Naive B cell (primary cell): ENCODE measurements at regions not wholly inside any gene's neighbourhood (a gene's known extent, or its start where the extent isn't known, plus 50 kb on each side); places are given as distances from the start of the nearest gene placed in this dataset.
"Not testable (repeated sequence)": the region's sequence is repeated elsewhere in the genome, so short reads cannot be mapped to it uniquely, and the experiment has no call there.

Experiments used
- ATAC-seq, 2 donors: fragments of 150-1000 bp; cut with Tn5 transposase; 2 replicates each; pipeline ENCODE4 v1.10.0; 2021; ENCODE audit warnings: low read depth in 2 of 2, mild to moderate bottlenecking in 2 of 2, moderate library complexity in 2 of 2
- DNase-seq: peaks from one replicate; pipeline ENCODE4 v3.0.0; 2022
- H3K27ac Mint-ChIP-seq, 6 donors: one replicate each; pipeline ENCODE4 v1.8.0; 2020 to 2022; ENCODE audit warnings: mild to moderate bottlenecking in 6 of 6, mixed read lengths in 6 of 6, moderate library complexity in 5 of 6, inconsistent platforms in 2 of 6
- H3K27me3 Mint-ChIP-seq, 3 donors: one replicate each; pipeline ENCODE4 v1.8.0; 2021 to 2022; ENCODE audit warnings: mixed read lengths in 3 of 3, mild to moderate bottlenecking in 1 of 3
- H3K36me3 Mint-ChIP-seq, 2 donors: one replicate each; pipeline ENCODE4 v1.8.0; 2020 to 2022; ENCODE audit warnings: mixed read lengths in 2 of 2, inconsistent platforms in 1 of 2, mild to moderate bottlenecking in 1 of 2
- H3K4me1 Mint-ChIP-seq, 3 donors: one replicate each; pipeline ENCODE4 v1.8.0; 2020 to 2022; ENCODE audit warnings: mixed read lengths in 3 of 3, inconsistent platforms in 1 of 3, mild to moderate bottlenecking in 1 of 3, moderate library complexity in 1 of 3
- H3K4me3 Mint-ChIP-seq, 8 donors: one replicate each; pipeline ENCODE4 v1.8.0; 2020 to 2022; ENCODE audit warnings: mild to moderate bottlenecking in 8 of 8, mixed read lengths in 8 of 8, moderate library complexity in 8 of 8, inconsistent platforms in 2 of 8
- H3K9me3 Mint-ChIP-seq, 7 donors: one replicate each; pipeline ENCODE4 v1.8.0; 2020 to 2022; ENCODE audit warnings: mixed read lengths in 7 of 7, mild to moderate bottlenecking in 5 of 7, inconsistent platforms in 2 of 7, moderate library complexity in 1 of 7

DNA sequence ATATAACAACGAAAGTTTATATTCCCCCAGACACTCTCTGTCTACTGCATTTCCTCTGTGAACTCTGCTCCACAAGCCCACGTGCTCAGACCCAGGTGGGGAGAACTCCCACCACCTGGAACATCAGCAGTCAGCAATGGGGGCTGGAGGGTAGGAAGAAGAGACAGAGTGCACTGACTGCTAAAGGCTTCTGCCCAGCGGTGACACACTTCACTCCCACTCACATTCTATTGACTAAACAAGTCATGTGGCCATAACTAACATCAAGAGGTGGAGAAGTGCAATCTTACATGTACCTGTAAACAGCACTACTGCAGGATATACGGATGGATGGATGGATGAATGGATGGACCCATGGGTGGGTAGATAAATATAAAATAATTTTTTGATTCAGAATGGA lies 122.2 kb downstream of the MPP7 start:
- Mint-ChIP-seq H3K27ac (no peak overlapping the region), H3K9me3 (no peaks in the 10 kb centered on the region), H3K36me3 (no peaks in the 10 kb centered on the region), H3K27me3 (no peaks in the 10 kb centered on the region), H3K4me3 (no peak overlapping the region), H3K4me1 (peaks cover 7 to 21% (median 17%) of the 10 kb centered on the region in 3 donors)
- DNase-seq (no peak), ATAC-seq (no peak)

DNA sequence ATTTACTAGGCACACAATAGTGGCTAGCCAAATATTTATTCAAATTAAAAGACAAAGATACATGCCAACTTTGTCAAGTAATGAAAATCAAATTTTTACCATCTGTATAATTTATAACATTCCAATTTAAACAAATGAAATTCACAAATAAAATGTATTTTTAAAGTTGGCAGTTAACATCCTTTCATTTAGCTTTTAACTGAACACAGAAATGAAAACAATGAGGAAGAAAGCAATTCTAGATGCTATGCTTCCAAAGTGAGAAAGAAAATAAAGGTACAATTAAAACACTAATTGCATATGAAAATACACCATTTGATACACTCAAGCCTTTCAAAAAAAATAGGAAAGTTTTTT lies 123.1 kb downstream of the MPP7 start:
- H3K4me1 Mint-ChIP-seq, result peaks cover 7 to 21% (median 17%) of the 10 kb centered on the region in 3 donors
- H3K27me3 Mint-ChIP-seq, result no peaks in the 10 kb centered on the region
- ATAC-seq, result no peak
- no peak overlapping the region for H3K4me3 Mint-ChIP-seq
- no peaks in the 10 kb centered on the region for H3K36me3 Mint-ChIP-seq
- H3K9me3 Mint-ChIP-seq, result no peaks in the 10 kb centered on the region
- DNase-seq, result no peak
- no peak overlapping the region for H3K27ac Mint-ChIP-seq

- Mint-ChIP-seq H3K4me1 (peaks cover 7 to 21% (median 17%) of the 10 kb centered on the region in 3 donors), H3K27ac (peak overlapping the region in 2 of 6 donors; percentile 8 to 12), H3K9me3 (no peaks in the 10 kb centered on the region), H3K27me3 (no peaks in the 10 kb centered on the region), H3K36me3 (no peaks in the 10 kb centered on the region), H3K4me3 (peak overlapping the region in 3 of 8 donors; percentile 11 to 76 (median 74))
- DNase-seq, result peak; percentile 24
- ATAC-seq, result peak in 1 of 2 donors; percentile 43
These were observed 123.7 kb downstream of the MPP7 start for GRCh38 chr10:28179006-28179742.

DNA sequence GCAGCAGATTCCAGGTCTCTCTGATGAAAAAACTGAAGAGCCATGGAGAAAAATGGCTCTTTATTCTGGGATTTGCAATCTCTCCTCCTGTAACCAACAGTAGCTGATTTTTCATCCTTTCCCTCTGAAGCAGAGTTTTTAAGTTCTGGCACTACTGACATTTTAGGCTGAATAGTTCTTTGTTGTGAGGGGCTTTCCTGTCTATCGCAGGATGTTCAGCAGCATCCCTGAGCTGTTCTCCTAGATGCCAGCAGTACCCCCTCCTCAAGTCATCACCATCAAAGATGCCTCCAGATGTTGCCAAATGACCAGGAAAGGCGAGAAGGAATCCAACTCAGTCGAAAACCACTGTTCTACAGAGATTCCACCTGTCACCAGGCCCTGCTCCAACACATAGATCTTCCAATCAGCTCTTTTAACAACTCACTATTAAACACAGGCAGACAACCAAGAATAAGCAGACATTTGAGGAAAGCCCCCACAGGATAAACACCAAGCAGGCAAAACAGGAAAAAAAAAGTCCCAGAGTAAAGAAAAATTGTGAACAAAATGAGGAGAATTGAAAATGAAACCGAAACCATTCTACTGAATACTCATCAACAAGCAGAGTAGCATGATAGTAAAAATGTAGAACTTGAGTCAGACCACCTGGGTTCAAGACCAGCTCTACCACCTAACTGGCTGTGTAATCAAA lies 124.8 kb downstream of the MPP7 start:
- no peak for DNase-seq
- Mint-ChIP-seq H3K4me1 (peaks cover 7 to 21% (median 17%) of the 10 kb centered on the region in 3 donors), H3K36me3 (no peaks in the 10 kb centered on the region), H3K4me3 (peak overlapping the region; percentile 1 to 76 (median 52)), H3K27ac (peak overlapping the region; percentile 2 to 87 (median 49)), H3K9me3 (no peaks in the 10 kb centered on the region), H3K27me3 (no peaks in the 10 kb centered on the region)
- peak in 1 of 2 donors; percentile 41 for ATAC-seq

DNA sequence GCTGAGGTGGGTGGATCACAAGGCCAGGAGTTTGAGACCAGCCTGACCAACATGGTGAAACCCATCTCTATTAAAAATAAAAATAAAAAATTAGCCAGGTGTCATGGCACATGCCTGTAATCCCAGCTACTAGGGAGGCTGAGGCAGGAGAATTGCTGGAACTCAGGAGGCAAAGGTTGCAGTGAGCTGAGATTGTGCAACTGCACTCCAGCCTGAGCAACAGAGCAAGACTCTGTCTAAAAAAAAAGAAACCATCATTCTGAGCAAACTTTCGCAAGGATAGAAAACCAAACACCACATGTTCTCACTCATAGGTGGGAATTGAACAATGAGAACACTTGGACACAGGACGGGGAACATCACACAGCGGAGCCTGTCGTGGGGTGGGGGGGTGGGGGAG lies 126.4 kb downstream of the MPP7 start:
- not testable (repeated sequence) for DNase-seq, H3K36me3 Mint-ChIP-seq, H3K27me3 Mint-ChIP-seq, ATAC-seq, H3K9me3 Mint-ChIP-seq
- Mint-ChIP-seq H3K4me1 (peaks cover 7 to 21% (median 17%) of the 10 kb centered on the region in 3 donors), H3K4me3 (peak overlapping the region in 1 of 8 donors; percentile 37), H3K27ac (peak overlapping the region in 1 of 6 donors; percentile 85)

- Mint-ChIP-seq H3K36me3 (no peaks in the 10 kb centered on the region), H3K27me3 (no peaks in the 10 kb centered on the region), H3K4me1 (peaks cover 0 to 6% (median 0%) of the 10 kb centered on the region in 3 donors), H3K4me3 (no peak overlapping the region), H3K9me3 (no peaks in the 10 kb centered on the region), H3K27ac (no peak overlapping the region)
- ATAC-seq (no peak), DNase-seq (no peak)
These were observed 130.6 kb downstream of the MPP7 start for GRCh38 chr10:28172223-28172610.

DNA sequence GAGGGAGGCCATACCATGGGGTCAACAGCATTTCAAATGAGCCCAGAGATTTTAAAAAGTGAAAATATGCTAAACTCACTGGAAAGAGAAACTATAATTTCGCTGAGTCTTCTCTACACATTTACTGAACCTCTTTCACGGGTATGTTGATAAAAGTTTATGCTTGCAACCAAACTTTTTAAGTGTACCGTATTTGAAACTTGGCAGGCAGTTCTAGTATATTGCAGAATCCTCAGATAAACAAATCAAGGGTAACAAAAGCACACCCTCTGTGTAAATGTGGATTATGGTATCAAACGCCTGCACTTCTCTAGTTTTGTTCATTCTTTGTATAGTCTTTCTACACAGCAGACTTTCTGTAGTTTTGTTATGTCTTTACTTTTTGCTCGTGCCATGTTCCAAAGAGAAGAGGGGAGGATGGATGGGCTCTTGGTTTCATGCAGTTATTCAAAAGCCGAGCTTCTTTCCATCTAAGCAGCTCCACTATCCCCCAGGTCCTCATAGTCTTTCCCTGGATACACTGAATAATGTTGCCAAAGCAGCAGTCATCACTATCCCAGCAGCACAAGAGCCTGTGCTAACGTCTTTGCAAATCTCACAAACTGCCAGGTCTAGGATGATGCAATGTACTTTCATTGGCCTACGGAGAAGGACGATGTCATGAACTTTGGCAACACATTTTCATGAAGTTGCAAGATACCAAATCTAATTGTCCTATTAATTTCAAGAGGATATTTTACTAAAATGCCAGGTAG lies 131.2 kb downstream of the MPP7 start:
- Mint-ChIP-seq H3K27me3 (no peaks in the 10 kb centered on the region), H3K27ac (no peak overlapping the region), H3K4me1 (peaks cover 0 to 6% (median 0%) of the 10 kb centered on the region in 3 donors), H3K9me3 (no peaks in the 10 kb centered on the region), H3K36me3 (no peaks in the 10 kb centered on the region), H3K4me3 (no peak overlapping the region)
- ATAC-seq (no peak), DNase-seq (no peak)

DNA sequence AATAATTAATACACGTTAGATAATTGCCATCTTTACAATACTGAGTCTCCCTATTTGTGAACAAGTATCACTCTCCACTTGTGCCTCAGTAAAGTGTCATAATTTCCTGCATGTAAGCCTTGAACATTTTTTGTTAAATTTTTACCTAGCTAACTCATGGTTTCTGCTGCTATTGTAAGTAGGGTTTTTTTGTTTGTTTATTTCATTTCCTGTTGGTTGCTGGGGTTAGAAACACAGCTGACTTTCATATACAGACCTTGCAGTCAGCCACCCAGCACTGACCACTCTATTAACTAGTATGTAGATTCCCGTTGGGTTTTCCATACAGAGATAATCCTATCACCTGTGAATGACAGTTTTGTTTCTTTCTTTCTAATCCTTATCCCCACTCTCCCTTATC lies 133.3 kb downstream of the MPP7 start:
- no peak for DNase-seq
- Mint-ChIP-seq H3K9me3 (no peaks in the 10 kb centered on the region), H3K4me1 (no peaks in the 10 kb centered on the region), H3K4me3 (no peak overlapping the region), H3K27ac (no peak overlapping the region), H3K36me3 (no peaks in the 10 kb centered on the region), H3K27me3 (no peaks in the 10 kb centered on the region)
- ATAC-seq, result no peak

GRCh38 chr10:28160866-28161405 lies 141.9 kb downstream of the MPP7 start:
- Mint-ChIP-seq H3K4me3 (no peak overlapping the region), H3K9me3 (peaks cover 0 to 8% (median 0%) of the 10 kb centered on the region in 7 donors), H3K27ac (no peak overlapping the region), H3K27me3 (no peaks in the 10 kb centered on the region), H3K36me3 (peaks cover 17 to 19% of the 10 kb centered on the region in 2 donors), H3K4me1 (no peaks in the 10 kb centered on the region)
- no peak for ATAC-seq
- DNase-seq, result no peak

GRCh38 chr10:28157379-28157778 lies 145.5 kb downstream of the MPP7 start:
- Mint-ChIP-seq H3K27ac (peak overlapping the region in 1 of 6 donors; percentile 25), H3K9me3 (peaks cover 0 to 5% (median 0%) of the 10 kb centered on the region in 7 donors), H3K4me1 (no peaks in the 10 kb centered on the region), H3K4me3 (no peak overlapping the region), H3K36me3 (peaks cover 8 to 13% of the 10 kb centered on the region in 2 donors), H3K27me3 (no peaks in the 10 kb centered on the region)
- no peak for ATAC-seq
- DNase-seq, result no peak

DNA sequence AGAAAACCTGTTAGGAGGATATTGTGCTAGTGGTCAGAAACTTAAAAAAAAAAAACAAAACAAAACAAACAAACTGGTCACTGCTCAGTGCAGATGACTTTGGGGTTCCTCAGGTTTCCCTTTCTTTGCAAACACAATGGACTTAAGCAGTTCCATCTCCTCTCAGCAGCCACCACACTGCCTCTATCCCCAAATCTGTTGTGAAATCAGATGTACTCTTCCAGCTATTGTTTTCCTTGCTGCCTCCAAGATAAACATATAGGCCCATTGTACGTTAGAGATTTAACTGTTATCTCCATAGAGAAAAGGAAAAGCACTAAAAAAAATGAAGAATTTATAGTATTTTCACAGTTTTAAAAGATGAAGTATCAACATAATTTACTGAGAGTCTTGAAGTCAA lies 147.1 kb downstream of the MPP7 start:
- H3K9me3 Mint-ChIP-seq, result peaks cover 0 to 5% (median 0%) of the 10 kb centered on the region in 7 donors
- no peaks in the 10 kb centered on the region for H3K4me1 Mint-ChIP-seq
- H3K4me3 Mint-ChIP-seq, result no peak overlapping the region
- H3K36me3 Mint-ChIP-seq, result peaks cover 8 to 13% of the 10 kb centered on the region in 2 donors
- ATAC-seq (no peak), DNase-seq (no peak)
- H3K27me3 Mint-ChIP-seq, result no peaks in the 10 kb centered on the region
- H3K27ac Mint-ChIP-seq, result no peak overlapping the region

DNA sequence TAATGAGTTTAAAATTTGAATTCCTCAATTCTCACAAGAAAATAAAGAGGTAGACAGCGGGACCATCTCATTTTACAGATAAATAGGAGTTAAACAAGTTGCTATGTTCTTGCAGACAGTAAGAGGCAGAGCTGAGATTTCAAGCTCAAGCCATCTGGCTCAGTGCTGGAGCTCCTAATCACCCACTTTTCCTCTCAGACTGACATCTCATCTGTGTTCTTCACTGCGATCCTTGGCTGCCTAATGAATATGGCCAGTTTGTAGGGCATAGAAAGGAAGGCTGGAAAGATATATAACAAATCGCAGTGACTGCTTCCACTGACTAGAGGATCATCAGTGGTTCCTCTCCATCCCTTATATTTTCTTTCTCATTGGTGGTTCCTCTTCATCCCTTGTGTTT lies 151.2 kb downstream of the MPP7 start:
- no peaks in the 10 kb centered on the region for H3K27me3 Mint-ChIP-seq
- H3K4me1 Mint-ChIP-seq, result no peaks in the 10 kb centered on the region
- H3K9me3 Mint-ChIP-seq, result no peaks in the 10 kb centered on the region
- H3K4me3 Mint-ChIP-seq, result no peak overlapping the region
- ATAC-seq (no peak), DNase-seq (no peak)
- peaks cover 5 to 7% of the 10 kb centered on the region in 2 donors for H3K36me3 Mint-ChIP-seq
- H3K27ac Mint-ChIP-seq, result no peak overlapping the region

- H3K4me1 Mint-ChIP-seq, result no peaks in the 10 kb centered on the region
- DNase-seq (no peak), ATAC-seq (no peak)
- no peak overlapping the region for H3K27ac Mint-ChIP-seq
- no peaks in the 10 kb centered on the region for H3K27me3 Mint-ChIP-seq
- H3K36me3 Mint-ChIP-seq, result no peaks in the 10 kb centered on the region
- H3K9me3 Mint-ChIP-seq, result no peaks in the 10 kb centered on the region
- H3K4me3 Mint-ChIP-seq, result no peak overlapping the region
These were observed 150.9 kb upstream of the ODAD2 start for GRCh38 chr10:28149746-28150145.
